ENCODE measurements at regions not wholly inside any gene's neighbourhood (a gene's known extent, or its start where the extent isn't known, plus 50 kb on each side); places are given as distances from the start of the nearest gene placed in this dataset.

GRCh38 chr1:56355918-56356317 is 223.4 kb downstream of the PLPP3 start:
- TF ChIP-seq POLR2A (IDR thresholded peaks at IDR 0.05; ENCODE audit: low read length): no peak
- TF ChIP-seq GATA1 (IDR thresholded peaks at IDR 0.05; ENCODE audit: low read depth, low read length): no peak

Data from erythroblast (primary cell).